Activated CD8-positive, alpha-beta T cell treated with anti-CD3 and anti-CD28 coated beads, Interleukin-2, amount 10 ng/mL, durations not matched to agents 7 days and 5 days (primary cell): ENCODE measurements at regions not wholly inside any gene's neighbourhood (a gene's known extent, or its start where the extent isn't known, plus 50 kb on each side); places are given as distances from the start of the nearest gene placed in this dataset.
A peak's percentile ranks its signal among the peaks of the same experiment; 100 is the strongest.

Experiments used
- ATAC-seq: fragments of 150-1000 bp; cut with Tn5 transposase; one replicate; pipeline ENCODE4 v1.10.0; 2021; ENCODE audit warnings: moderate library complexity
- CTCF ChIA-PET: fragments of 350-600 bp; sonication (Branson Sonifier 250); formaldehyde crosslinking; loops from one replicate; lab custom pipeline; 2021; ENCODE audit warnings: antibody characterized with exemption; lab: Charles Lee
- POLR2A ChIA-PET: fragments of 350-600 bp; sonication (Branson Sonifier 250); formaldehyde crosslinking; loops from one replicate; lab custom pipeline; 2021; ENCODE audit warnings: antibody characterized with exemption; lab: Charles Lee
- DNase-seq: peaks from one replicate; pipeline ENCODE4 v3.0.0-alpha.2; 2020
- H3K27ac Mint-ChIP-seq: one replicate; pipeline ENCODE4 v1.8.0; 2021; ENCODE audit warnings: mild to moderate bottlenecking, mixed read lengths
- H3K27me3 Mint-ChIP-seq: one replicate; pipeline ENCODE4 v1.8.0; 2021; ENCODE audit warnings: low read depth, mixed read lengths
- H3K36me3 Mint-ChIP-seq: one replicate; pipeline ENCODE4 v1.8.0; 2021; ENCODE audit warnings: low read depth, mixed read lengths
- H3K4me1 Mint-ChIP-seq: one replicate; pipeline ENCODE4 v1.8.0; 2021; ENCODE audit warnings: low read depth, mixed read lengths
- H3K4me3 Mint-ChIP-seq: one replicate; pipeline ENCODE4 v1.8.0; 2021; ENCODE audit warnings: mild to moderate bottlenecking, mixed read lengths
- H3K9me3 Mint-ChIP-seq: one replicate; pipeline ENCODE4 v1.8.0; 2022; ENCODE audit warnings: mixed read lengths; ENCODE audit not compliant: insufficient read depth

DNA sequence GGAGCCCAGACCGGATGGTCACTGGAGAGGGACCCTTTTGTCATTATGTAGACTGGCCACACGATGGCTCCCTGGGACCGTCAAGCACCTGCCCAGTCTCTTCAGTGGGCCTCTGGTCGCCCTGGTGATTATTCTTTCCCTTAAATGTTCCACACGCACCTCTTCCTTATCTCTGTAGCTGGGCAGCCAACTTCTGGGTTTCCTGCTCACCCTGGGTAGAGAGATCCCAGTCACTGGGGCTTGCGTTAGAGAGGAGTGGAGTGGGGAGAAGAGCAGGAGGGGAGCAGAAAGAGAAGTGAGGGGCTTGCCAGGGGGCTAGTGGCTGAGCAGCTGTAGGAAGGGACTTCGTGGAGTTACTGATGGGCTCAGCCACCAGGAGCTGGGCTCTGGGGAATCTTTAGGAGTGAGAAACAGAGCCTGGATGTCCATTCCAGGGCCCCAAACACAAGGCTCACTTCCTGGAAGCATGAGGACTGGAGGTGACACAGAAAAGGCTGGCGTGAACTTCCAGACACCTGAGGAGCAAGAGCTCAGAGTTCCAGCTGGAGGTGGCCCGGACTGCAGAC, 150.1 kb downstream of the DHX35 start:
- Mint-ChIP-seq H3K9me3 (no peaks in the 10 kb centered on the region), H3K27ac (no peak overlapping the region), H3K4me1 (no peaks in the 10 kb centered on the region), H3K27me3 (peaks cover 26% of the 10 kb centered on the region), H3K36me3 (no peaks in the 10 kb centered on the region), H3K4me3 (no peak overlapping the region)
- ChIA-PET POLR2A (no interaction called here), CTCF (interaction anchor here (0.6 to 2.1 kb wide), 3 partner anchors 26 to 62 kb away, joined by 3 to 7 read pairs (median 3); no protein-coding TSS in a partner anchor)
- ATAC-seq (no peak), DNase-seq (peak; percentile 31)

DNA sequence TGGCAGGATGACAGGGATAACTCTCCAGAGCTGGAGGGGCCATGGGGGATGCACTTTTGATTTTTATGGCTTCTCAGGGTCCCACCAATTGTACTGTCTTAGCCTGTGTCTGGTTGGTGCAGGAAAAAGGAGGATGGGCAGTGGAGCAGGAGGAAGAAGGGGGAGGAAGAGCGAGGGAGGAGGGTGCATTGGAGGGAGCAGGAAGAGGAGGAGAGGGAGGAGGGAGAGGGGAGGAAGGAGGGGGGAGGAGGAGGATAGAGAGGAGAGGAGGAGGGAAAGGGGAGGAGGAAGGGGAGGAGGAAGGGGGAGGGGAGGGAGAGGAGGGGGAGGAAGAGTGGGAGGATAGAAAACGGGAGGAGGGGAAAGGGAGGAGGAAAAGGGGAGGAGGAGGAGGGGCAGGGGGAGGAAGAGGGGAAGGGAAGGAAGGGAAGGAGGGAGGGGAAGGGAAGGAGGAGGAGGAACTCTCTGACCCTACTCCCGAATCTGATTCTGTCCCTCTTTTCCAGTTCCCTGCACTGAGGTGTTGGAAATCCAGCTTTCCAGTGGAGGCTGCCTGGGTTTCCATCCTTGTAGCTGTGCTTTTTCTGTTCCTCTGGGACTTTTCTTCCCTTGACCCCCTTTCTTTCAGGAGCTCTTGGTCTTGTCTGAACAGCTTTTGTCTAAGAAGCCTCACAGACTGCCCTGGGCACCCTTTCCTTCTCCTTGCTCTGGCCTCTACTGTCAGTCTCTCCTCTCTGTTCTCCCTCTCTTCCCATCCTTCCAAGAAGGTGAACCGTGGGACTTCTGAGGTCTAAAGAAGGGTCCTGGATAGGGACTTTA, 149.4 kb downstream of the DHX35 start:
- Mint-ChIP-seq H3K9me3 (no peaks in the 10 kb centered on the region), H3K27me3 (peaks cover 22% of the 10 kb centered on the region), H3K4me1 (no peaks in the 10 kb centered on the region), H3K27ac (no peak overlapping the region), H3K36me3 (no peaks in the 10 kb centered on the region), H3K4me3 (no peak overlapping the region)
- ChIA-PET CTCF (interaction anchor here (0.6 to 2.1 kb wide), 3 partner anchors 27 to 62 kb away, joined by 3 to 7 read pairs (median 3); no protein-coding TSS in a partner anchor), POLR2A (no interaction called here)
- ATAC-seq: no peak
- no peak for DNase-seq

DNA sequence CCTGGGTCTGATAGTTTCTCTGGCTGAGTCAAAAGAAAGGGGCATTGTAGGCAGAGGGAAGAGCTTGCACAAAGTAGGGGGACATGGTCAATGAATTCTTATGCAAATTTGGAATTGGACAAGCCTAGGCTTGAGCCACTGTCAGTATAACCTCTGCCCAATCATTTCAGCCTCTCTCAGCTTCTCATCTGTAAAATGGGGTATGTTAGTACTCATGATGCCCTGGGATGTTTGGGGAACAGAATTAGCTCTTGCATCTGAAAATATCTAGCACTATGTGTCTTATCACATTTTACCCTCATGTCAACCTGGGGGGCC, 148.6 kb downstream of the DHX35 start:
- Mint-ChIP-seq H3K4me3 (no peak overlapping the region), H3K27ac (no peak overlapping the region), H3K27me3 (peaks cover 21% of the 10 kb centered on the region), H3K4me1 (no peaks in the 10 kb centered on the region), H3K36me3 (no peaks in the 10 kb centered on the region), H3K9me3 (no peaks in the 10 kb centered on the region)
- DNase-seq (no peak), ATAC-seq (no peak)
- ChIA-PET CTCF (interaction anchor here (2.1 kb wide), 1 partner anchor 61 kb away, joined by 7 read pairs; no protein-coding TSS in a partner anchor), POLR2A (no interaction called here)

DNA sequence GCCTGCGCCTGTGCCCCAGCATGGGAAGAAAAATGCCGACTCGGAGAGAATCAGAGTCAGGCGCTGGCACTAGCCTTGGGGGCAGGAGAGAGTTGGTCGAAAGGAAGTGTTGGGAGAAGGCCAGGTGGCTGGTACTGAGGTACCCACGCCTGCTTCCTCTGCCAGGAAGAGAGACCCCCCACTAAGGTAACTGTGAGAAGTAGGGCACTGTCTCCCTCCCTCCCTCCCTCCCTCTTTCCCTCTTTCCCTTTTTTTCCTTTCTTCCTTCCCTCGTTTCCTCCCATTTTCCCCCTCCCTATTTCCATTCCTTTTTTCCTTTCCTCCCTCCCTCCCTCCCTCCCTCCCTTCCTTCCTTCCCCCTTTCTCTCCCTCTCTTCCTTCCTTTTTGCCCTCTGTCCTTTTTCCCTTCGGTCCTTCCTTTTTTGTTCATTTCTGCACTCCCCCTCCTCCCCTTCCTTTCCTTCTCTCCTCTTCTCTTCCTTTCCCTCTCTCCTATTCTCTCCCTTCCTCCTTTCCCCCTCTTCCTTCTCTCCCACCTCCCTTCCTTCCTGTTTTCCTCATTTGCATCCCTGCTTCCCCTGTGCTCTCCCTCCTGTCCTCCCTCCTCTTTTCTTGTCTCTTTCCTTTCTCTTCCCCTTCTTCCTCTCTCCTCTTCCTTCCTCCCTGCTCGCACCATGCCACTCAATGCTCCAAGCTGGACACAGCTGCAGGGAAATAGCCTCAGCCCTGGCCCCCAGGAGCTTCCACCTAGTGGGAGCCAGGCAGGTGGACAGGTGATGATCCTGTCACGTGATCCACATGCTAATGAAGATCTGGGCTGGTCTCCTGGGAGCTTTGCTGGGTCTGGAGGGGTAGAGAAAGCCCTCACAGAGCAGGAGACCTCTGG, 148.0 kb downstream of the DHX35 start:
- POLR2A ChIA-PET: no interaction called here

DNA sequence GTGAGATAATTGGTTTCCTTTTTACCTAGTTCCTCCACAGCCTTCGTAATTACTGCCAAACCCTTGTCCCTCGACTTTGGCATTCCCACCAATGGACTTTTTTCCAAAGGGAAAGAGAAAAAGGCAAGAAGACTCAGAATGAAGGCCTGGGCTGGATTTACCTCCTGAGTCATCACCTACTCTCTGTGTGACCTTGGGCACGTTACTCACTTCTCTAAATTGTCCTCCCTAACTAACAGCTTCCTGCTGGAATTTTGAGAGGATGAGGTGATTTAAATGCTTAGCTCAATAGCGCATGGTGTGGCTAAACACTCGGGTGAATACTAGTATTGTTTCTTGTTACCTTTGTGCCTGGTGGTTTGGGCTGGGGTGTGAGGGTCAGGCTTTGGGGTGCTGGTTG, 146.6 kb downstream of the DHX35 start:
- ATAC-seq (no peak), DNase-seq (no peak)
- peaks cover 23% of the 10 kb centered on the region for H3K27me3 Mint-ChIP-seq
- H3K4me3 Mint-ChIP-seq: no peak overlapping the region
- H3K9me3 Mint-ChIP-seq: no peaks in the 10 kb centered on the region
- CTCF ChIA-PET: interaction anchor here (1.4 kb wide), 1 partner anchor 59 kb away, joined by 3 read pairs; no protein-coding TSS in a partner anchor
- H3K36me3 Mint-ChIP-seq: no peaks in the 10 kb centered on the region
- POLR2A ChIA-PET: no interaction called here
- H3K27ac Mint-ChIP-seq: no peak overlapping the region
- no peaks in the 10 kb centered on the region for H3K4me1 Mint-ChIP-seq

More for the DNA sequence above, 148.0 kb downstream of the DHX35 start:
- ATAC-seq (no peak), DNase-seq (no peak)
- CTCF ChIA-PET: no interaction called here
- Mint-ChIP-seq H3K4me3 (no peak overlapping the region), H3K36me3 (no peaks in the 10 kb centered on the region), H3K9me3 (no peaks in the 10 kb centered on the region), H3K27ac (no peak overlapping the region), H3K27me3 (peaks cover 21% of the 10 kb centered on the region), H3K4me1 (no peaks in the 10 kb centered on the region)

DNA sequence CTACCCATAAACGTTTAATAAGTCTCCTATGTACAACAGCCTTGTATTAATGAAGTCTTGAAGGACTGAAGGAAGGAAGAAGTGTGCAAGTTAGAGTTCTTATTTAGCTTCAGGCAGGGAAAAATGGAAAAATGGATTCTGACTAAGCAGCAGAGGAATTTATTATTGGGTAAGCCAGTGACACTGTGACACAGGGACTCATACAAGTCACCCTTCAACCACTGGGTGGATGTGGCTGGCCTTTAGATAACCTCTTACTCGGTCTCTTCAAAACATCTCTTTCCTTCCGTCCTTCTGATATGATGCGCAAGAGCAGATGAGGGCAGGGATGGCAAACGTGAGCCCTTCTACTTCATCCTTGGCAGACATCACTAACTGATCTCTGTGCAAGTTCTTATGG, 145.6 kb downstream of the DHX35 start:
- POLR2A ChIA-PET: no interaction called here
- Mint-ChIP-seq H3K4me3 (no peak overlapping the region), H3K27me3 (peaks cover 24% of the 10 kb centered on the region), H3K9me3 (no peaks in the 10 kb centered on the region), H3K36me3 (no peaks in the 10 kb centered on the region), H3K27ac (no peak overlapping the region), H3K4me1 (no peaks in the 10 kb centered on the region)
- CTCF ChIA-PET: interaction anchor here (1.4 kb wide), 1 partner anchor 58 kb away, joined by 3 read pairs; no protein-coding TSS in a partner anchor
- ATAC-seq: no peak
- DNase-seq: no peak

DNA sequence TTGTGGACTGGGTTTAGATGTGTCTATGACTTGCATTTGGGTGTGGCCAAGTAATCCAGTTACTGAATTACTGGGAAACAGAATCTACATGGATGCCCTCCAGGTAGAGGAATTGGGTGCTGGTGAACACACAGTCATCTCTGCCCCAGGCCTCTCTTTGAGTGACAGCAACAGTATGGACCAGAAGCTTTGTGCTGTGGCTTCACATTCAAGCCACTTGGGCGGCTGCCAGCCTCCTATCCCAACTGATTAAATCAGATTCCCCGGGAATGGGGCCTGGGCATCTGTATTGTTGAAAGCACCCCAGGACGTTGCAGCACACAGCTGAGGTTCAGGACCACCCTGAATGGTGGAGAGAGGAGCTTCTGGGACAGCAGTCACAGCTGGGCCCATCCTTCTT, 144.6 kb downstream of the DHX35 start:
- DNase-seq (no peak), ATAC-seq (no peak)
- no peak overlapping the region for H3K27ac Mint-ChIP-seq
- H3K36me3 Mint-ChIP-seq: no peaks in the 10 kb centered on the region
- no peaks in the 10 kb centered on the region for H3K4me1 Mint-ChIP-seq
- ChIA-PET POLR2A (no interaction called here), CTCF (interaction anchor here (0.8 to 0.9 kb wide), 2 partner anchors 26 to 56 kb away, joined by 3 read pairs; no protein-coding TSS in a partner anchor)
- no peak overlapping the region for H3K4me3 Mint-ChIP-seq
- H3K9me3 Mint-ChIP-seq: no peaks in the 10 kb centered on the region
- peaks cover 20% of the 10 kb centered on the region for H3K27me3 Mint-ChIP-seq

DNA sequence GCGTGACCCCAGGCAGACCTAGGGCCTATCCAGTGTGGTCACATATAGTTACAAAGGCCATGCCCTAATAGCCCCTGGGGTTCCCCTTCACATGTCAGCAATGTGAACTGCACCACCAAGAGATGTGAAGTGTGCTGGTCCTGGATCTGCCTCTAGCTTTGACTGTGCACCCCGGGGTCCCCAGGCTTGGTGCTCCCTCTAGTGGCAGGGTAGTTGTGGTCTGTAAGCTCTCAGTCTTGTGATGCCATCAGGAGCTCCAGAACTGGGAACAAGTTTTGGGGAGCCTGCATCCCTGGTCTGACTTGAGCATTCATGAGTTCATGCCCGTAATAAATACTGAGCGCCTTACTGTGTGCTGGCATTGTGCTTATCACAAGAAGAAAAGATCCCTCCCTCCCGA, 143.4 kb downstream of the DHX35 start:
- H3K27ac Mint-ChIP-seq: no peak overlapping the region
- H3K27me3 Mint-ChIP-seq: peaks cover 12% of the 10 kb centered on the region
- H3K9me3 Mint-ChIP-seq: no peaks in the 10 kb centered on the region
- no peak for DNase-seq
- H3K4me1 Mint-ChIP-seq: no peaks in the 10 kb centered on the region
- CTCF ChIA-PET: interaction anchor here (0.9 kb wide), 1 partner anchor 23 kb away, joined by 3 read pairs; no protein-coding TSS in a partner anchor
- no peak overlapping the region for H3K4me3 Mint-ChIP-seq
- ATAC-seq: no peak
- POLR2A ChIA-PET: no interaction called here
- no peaks in the 10 kb centered on the region for H3K36me3 Mint-ChIP-seq

DNA sequence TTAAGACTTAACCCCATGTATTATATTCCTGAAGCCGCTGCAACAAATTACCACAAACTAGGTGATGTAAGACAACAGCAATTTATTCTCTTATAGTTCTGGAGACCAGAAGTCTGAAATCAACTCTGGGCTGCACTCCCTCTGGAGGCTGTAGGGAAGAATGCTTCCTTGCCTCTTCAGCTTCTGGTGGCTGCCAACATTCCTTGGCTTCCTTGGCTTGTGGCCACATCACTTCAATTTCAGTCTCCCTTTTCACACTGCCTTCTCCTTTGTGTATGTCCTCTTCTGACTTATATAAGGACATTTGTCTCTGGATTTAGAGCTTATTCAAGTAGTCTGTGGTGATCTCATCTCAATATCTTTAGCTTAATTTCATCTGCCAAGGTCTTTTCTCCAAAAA, 141.6 kb downstream of the DHX35 start:
- Mint-ChIP-seq H3K36me3 (no peaks in the 10 kb centered on the region), H3K9me3 (no peaks in the 10 kb centered on the region), H3K27ac (no peak overlapping the region), H3K4me3 (no peak overlapping the region), H3K4me1 (no peaks in the 10 kb centered on the region), H3K27me3 (peaks cover 15% of the 10 kb centered on the region)
- POLR2A ChIA-PET: no interaction called here
- DNase-seq (no peak), ATAC-seq (no peak)
- CTCF ChIA-PET: interaction anchor here (1.5 kb wide), 1 partner anchor 23 kb away, joined by 3 read pairs; no protein-coding TSS in a partner anchor

DNA sequence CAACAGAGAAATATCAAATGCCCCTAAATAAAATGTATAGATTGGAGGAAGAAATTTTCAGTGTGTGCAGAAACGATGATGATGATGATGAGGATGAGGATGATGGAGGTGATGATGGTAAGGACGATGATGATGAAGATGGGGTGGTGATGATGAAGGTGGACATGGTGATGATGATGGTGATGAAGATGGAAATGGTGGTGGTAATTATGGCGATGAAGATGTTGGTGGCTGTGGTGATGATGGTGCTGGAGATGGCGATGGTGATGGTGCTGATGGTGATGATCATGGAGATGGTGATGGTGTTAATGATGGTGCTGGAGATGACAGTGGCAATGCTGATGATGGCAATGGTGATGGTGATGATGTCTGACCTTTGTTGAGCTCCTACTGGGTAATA, 141.2 kb downstream of the DHX35 start:
- DNase-seq (no peak), ATAC-seq (no peak)
- CTCF ChIA-PET: interaction anchor here (1.5 kb wide), 1 partner anchor 22 kb away, joined by 3 read pairs; no protein-coding TSS in a partner anchor
- Mint-ChIP-seq H3K9me3 (no peaks in the 10 kb centered on the region), H3K27me3 (peaks cover 15% of the 10 kb centered on the region), H3K4me3 (no peak overlapping the region), H3K36me3 (no peaks in the 10 kb centered on the region), H3K4me1 (no peaks in the 10 kb centered on the region), H3K27ac (no peak overlapping the region)
- POLR2A ChIA-PET: no interaction called here

DNA sequence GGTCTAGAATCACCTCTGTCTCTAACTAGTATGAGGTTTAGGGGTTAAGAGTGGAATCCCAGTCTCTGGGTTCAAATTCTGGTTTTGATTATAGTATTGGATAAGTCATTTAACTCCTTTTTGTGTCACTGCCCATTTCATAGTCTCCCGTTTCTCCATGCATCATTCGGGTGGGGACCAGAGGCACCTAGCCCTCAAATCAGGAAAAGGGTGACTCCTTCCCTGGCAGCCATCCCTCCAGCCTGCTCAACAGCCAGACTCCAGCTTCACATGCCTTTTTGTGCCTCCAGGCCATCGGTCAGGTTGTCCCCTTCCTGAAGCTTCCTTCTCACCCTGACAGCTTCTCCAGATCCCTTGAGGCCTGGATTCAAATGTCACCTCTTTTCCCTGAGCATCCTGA, 139.8 kb downstream of the DHX35 start:
- no peaks in the 10 kb centered on the region for H3K4me1 Mint-ChIP-seq
- no peak for ATAC-seq
- H3K36me3 Mint-ChIP-seq: no peaks in the 10 kb centered on the region
- no peak for DNase-seq
- peaks cover 15% of the 10 kb centered on the region for H3K27me3 Mint-ChIP-seq
- ChIA-PET CTCF (no interaction called here), POLR2A (no interaction called here)
- no peaks in the 10 kb centered on the region for H3K9me3 Mint-ChIP-seq
- H3K27ac Mint-ChIP-seq: no peak overlapping the region
- no peak overlapping the region for H3K4me3 Mint-ChIP-seq
